NOMO-1 treated with dmso at 0.1 percent for 144 hours (cell line): ENCODE measurements at regions not wholly inside any gene's neighbourhood (a gene's known extent, or its start where the extent isn't known, plus 50 kb on each side); places are given as distances from the start of the nearest gene placed in this dataset.

ENCODE experiments used
- DNase-seq: peaks from one replicate; lab custom pipeline; 2025; ENCODE audit not compliant: unreplicated experiment; lab: John Stamatoyannopoulos, UW

GRCh38 chr14:100399052-100399849 is 76.1 kb downstream of the SLC25A47 start:
- DNase-seq, result peak; percentile 16

- no peak for DNase-seq
Measured at GRCh38 chr14:100400115-100400514, 77.0 kb downstream of the SLC25A47 start.

- DNase-seq, result no peak
Measured at GRCh38 chr14:100401031-100401692, 78.0 kb downstream of the SLC25A47 start.

- DNase-seq, result no peak
Measured at GRCh38 chr14:100401792-100402191, 78.7 kb downstream of the SLC25A47 start.

- DNase-seq, result no peak
Measured at GRCh38 chr14:100402631-100403030, 79.5 kb downstream of the SLC25A47 start.

- no peak for DNase-seq
Measured at GRCh38 chr14:100403105-100403504, 80.0 kb downstream of the SLC25A47 start.

GRCh38 chr14:100403802-100404365 is 80.7 kb downstream of the SLC25A47 start:
- no peak for DNase-seq

GRCh38 chr14:100404419-100404818 is 81.3 kb downstream of the SLC25A47 start:
- DNase-seq, result no peak

GRCh38 chr14:100405760-100406455 is 82.8 kb downstream of the SLC25A47 start:
- DNase-seq, result no peak

GRCh38 chr14:100406505-100407131 is 83.5 kb downstream of the SLC25A47 start:
- DNase-seq, result peak; percentile 83

- DNase-seq, result no peak
Measured at GRCh38 chr14:100407376-100408102, 84.4 kb downstream of the SLC25A47 start.

- peak; percentile 76 for DNase-seq
Measured at GRCh38 chr14:100408350-100409002, 85.3 kb downstream of the SLC25A47 start.

- no peak for DNase-seq
Measured at GRCh38 chr14:100409003-100409360, 85.8 kb downstream of the SLC25A47 start.

- DNase-seq, result no peak
Measured at GRCh38 chr14:100409651-100410050, 86.5 kb downstream of the SLC25A47 start.

- no peak for DNase-seq
Measured at GRCh38 chr14:100410056-100410565, 87.0 kb downstream of the SLC25A47 start.

- no peak for DNase-seq
Measured at GRCh38 chr14:100413699-100414098, 90.6 kb downstream of the SLC25A47 start.

- DNase-seq, result no peak
Measured at GRCh38 chr14:100415226-100415625, 92.1 kb downstream of the SLC25A47 start.

- no peak for DNase-seq
Measured at GRCh38 chr14:100416081-100416680, 93.0 kb downstream of the SLC25A47 start.
